Dedifferentiated amniotic fluid mesenchymal stem cell (primary cell): ENCODE measurements at regions not wholly inside any gene's neighbourhood (a gene's known extent, or its start where the extent isn't known, plus 50 kb on each side); places are given as distances from the start of the nearest gene placed in this dataset.

Experiments
- DNase-seq: peaks from one replicate; pipeline ENCODE4 v3.0.0-alpha.2; 2016; ENCODE audit errors: extremely low spot score

DNA sequence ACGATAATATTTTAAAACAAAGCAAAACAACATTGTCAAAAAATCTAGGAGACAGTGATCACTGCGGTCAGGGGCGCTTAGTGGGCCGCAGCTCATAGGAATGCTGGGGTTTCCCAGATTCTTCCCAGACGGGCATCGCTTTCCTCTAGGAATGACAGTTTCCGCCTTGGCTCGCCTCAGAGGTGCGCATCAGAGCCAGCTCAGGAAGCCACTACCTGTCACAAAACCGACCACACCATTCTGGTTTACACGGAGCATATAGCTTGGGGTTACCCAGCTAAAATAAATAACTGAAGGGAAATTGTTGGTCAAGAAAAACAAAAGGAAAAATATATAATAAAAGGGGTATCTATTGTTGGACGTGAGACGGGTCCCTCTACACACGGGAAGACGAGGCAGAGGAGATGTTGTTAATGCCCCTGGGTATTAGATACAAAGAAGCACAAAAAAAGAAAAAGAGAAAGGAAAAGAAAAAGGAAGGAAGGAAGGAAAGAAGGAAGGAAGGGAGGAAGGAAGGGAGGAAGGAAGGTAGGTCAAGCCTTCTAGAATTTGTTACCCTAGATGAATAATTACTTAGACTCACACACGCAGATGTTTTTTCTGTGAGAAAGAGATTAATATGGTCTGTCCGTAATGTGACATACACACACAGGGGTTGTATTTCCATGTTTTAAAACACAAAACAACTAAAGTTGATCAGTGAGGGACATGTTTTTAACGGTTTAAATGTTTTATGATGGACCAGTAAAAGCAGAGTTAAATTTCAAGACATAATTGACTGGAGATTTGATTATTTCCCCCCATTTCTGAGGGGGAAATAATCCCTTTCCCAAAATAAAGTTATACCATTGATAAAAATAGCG lies 292.4 kb upstream of the NFE2L3 start:
- DNase-seq, result no peak

DNA sequence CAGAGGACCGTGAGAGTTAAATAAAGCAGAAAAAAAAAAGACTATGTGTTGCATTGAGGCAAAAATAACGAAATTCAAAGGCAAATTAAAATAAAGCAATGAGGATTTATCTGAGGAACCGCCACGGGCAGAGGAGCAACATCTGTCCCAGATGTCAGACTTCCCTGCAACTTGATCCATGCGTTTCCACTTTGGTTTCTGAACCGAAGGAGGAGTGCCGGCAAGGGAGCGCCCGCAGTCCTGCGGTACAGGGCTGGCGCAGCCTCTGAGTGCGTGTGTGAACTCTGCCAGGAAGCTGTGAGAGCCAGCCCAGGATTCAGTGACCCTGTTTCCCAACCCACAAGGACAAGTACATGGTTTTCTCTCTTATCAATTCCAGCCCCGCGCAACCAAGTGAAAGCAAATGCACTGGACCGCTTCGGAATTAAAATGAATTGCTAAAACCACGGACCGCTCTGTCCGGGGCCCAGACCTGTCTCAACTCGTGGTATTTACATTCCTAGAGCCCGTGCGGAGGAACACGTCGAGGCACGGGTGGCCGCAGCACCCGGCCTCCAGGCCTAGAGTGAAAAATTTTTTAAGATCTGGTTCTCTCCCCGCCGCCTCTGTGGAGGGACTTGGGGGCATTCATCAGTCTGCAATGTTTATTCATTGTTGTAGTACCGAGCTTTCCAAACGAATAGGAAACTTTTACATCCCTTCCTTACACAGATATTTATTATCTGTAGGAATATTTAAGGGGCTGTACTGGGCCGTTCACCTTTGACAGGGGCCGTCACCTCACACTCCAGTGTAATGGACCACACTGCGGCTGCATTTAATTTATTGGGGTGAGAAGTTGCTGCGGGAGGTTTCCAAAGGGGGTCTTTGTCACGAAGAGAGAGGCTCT lies 291.5 kb upstream of the NFE2L3 start:
- DNase-seq, result no peak

DNA sequence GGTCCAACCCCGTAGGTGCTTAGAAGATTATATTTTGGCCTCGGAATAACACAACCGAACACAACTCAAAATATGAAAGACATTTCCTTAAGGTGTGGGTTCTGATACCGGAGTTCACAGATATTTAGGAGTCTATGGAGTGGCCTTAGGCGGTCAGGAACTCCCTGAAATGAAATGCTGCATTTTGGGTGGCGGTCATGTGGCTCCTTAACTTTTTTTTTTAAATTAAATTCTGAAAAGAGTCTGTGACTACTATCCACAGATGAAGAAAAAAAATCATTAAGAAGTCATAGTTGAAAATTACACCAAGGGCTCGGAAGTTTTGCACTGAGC lies 290.9 kb upstream of the NFE2L3 start:
- no peak for DNase-seq

DNA sequence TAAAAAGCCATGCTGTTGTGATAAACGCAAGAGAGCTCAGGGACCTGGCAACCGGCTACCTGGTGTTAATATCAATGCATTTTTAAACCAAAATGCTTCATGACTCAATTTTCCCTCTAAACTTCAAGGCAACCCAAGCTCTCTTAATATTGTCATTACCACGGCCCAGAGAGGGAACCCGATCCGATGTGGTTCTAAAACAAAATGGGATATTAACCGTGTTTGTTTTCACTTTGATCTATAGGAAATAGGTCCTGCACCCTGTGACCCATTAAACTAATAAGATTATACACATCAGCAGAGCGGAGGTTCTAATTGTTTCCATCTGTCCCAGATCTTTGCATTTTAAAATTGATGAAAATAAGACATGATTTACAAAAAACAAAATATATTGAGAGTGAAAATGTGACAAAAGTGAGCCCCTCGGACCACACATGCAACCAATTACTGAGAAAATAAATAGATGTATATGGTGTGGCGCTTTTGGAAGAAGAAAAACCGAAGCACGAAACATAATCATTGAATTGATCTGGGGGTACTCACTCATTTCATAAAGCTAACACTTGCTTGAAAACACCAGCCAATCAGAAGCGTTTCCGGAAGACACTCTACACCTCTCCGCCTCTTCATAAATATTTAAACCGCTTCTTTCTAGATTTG lies 290.3 kb upstream of the NFE2L3 start:
- no peak for DNase-seq

DNA sequence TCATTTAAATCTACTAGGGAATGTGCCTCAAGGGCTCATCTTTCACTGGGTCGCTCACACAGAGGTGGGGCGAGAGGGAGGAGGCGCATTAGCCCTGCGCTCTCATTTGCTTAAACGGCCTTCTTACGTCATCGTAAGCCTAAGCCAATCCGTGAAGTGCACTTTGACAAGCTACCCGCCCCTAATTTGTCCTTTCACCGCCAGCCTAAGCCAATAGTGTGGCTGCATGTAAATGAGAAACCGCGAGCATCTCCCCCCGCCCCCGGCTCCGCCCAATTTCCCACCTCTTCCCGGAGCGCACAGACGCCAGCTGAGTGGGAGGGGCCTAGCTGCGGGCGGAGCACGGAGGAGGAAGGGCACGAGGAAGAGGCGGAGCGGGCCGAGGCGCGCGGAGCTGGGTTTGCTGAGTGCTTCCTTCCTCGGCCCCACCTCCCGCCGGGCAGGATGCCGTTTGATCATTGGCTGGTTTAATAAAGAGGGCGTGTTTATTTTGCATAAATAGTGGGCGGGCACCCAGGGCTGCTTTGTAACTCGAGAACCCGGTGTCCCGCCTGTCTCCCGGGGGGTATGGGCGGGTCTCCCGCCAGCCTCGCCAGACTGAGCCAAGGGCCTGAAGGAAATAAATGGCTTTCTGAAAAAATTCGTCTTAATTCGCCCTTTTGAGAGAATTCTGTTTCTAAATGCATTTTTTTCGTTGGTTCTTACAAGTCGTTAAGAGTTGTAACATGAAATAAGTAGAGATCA lies 289.6 kb upstream of the NFE2L3 start:
- peak; percentile 100 for DNase-seq

DNA sequence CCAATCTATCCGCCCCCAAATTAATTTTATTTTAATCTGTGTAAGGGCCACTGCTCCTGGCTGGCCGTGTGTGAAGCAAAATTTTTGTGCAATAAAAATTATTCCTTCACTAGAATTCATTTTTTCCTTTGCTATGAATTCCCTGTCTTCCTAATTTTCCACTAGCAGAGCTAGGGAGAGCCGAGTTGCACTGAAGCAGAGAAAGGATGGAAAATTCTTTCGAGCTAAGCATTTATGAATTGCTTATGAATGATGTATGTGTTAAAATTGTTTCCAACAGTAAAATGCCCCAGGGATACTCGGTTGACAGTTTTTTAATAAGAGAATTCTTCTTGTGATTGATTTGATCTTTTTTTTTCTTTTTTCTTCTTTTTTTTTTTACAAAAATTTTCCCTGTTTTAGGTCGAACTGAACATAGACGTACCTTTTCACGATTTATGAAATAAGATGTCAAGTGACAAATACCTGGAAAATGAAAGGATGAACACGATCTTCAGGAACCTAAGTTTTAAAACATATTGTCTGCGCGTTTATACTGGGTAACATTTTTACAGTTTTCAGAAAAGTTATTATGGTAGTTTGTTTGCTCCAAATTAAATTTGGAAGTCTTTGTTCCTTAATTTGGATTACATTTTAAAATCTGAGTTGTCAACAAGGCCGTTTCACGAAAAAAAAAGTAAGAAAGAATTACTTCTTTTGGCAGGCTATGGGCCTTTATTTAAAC lies 288.8 kb upstream of the NFE2L3 start:
- DNase-seq, result no peak

DNA sequence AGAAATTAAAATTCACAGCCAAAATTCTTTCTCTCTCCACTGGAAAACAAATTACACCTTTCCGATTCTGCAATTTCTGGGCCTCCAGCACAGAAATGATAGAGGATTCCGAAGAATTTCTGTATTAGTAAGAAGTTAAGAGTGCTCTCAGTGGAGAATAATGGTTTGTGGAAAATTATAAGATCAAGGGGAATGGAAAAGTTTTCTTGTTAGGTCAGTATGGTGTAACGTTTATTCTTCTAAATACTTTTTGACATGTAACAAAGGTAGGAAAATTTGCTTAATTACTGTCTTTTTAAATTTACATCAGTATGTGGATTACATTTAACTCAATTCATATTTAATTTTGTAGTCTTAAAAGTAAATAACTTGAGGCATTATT lies 288.3 kb upstream of the NFE2L3 start:
- DNase-seq, result no peak

DNA sequence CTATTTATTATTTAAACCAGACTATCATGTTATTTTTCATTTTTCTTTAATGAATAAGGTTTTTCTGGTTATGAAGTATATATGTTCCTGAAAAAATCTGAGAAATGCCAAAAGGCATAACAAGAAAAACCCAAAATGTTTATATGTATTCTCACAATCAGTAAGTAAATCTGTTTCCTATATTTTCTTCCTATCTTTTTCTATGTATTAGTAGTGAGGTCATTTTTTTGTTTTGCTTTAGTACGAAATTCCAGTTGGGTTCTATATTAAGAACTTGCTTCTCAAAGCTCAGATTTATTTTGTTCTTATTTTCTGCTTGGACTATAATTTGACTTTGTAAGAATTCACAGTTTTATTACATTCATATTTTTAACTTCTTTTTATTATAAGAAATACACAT lies 287.5 kb upstream of the NFE2L3 start:
- no peak for DNase-seq

DNA sequence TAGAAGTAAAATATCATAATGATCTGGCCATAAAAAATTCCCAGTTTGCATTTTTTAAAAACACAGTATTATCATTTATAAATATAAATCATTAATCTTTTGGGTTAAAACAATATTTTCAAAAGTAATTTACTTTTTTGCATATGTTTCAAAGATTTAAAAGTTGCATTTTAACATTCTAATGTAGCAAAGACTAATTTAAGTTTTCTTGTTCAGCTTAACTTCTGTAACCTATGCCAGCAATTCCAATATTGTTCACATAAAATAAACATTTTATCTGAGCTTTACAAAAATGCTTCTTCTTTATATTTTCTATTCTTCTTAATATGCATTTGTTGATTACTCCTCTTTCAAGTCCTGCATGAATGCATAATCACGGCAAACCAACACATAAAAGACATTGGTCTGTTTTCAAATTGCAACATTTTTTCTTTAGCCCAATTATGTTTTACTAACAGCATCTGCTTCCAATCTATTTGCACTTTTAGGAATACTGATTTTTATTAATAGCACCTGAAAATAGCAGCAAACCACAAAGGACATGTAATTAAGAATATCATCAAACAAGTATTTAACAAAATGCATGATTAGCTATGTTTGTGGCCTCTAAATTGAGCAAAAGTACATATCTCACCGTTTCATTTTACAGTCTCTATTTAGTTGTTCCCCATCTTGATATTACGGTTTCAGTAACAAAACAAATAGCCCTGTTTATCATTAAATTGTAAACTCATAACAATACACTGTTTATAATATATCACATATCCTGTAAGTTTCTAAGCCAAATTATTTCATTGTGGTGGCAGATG lies 286.9 kb upstream of the NFE2L3 start:
- no peak for DNase-seq

DNA sequence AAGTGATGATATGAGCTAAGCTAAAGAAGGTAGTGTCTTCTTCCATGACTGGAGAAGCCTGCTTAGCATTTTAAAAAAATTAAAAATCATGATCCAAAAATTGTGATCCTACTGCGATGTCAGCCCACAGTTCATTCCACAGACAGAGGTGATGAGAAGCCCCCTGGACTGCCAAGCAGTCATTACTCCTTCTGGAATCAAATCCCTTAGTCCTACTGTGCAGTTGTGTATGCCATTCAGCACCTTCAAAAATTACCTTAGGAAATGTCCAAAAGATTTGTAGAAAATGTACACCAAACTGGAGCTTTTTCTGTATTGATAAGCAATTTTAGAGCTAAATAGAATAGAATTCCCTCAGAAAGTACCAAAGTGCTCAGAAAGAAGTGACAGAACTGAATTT lies 283.5 kb upstream of the NFE2L3 start:
- DNase-seq, result no peak

DNA sequence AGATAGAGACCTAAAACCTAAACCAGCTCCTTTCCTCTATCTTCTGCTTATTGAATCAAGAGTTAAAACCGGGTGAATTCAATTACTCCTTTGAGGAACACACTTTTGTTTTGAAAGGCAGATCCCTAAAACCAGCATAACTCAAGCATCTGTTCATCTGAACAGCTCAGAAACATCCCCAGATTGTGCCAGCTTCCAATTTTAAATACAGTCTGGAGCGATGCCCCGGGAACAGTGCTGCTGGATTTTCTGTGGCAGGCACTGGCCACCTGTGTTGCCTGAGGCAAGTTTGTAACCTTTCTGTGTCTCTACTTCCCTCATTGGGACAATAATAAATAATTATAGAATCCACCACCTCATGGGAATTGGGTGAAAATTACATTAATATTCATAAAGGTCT lies 281.4 kb upstream of the NFE2L3 start:
- DNase-seq, result no peak

DNA sequence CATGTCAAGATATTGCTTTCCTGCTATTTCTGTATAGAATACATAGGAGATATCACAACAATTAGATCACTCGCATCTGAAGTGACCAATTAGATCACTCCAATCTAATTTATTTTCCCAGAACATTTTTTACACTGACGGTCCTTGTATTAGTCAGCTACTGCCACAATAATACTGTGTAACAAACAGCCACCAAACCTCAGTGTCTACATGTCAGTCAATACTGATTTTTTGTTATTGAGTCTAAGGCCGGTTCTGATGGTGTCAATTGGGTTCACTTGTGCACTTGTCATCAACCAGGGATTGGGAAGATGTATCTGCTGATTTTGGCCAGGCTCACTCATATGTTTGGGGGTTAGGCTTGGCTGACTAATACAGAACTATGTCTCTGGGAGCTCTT lies 275.9 kb upstream of the NFE2L3 start:
- DNase-seq, result no peak

DNA sequence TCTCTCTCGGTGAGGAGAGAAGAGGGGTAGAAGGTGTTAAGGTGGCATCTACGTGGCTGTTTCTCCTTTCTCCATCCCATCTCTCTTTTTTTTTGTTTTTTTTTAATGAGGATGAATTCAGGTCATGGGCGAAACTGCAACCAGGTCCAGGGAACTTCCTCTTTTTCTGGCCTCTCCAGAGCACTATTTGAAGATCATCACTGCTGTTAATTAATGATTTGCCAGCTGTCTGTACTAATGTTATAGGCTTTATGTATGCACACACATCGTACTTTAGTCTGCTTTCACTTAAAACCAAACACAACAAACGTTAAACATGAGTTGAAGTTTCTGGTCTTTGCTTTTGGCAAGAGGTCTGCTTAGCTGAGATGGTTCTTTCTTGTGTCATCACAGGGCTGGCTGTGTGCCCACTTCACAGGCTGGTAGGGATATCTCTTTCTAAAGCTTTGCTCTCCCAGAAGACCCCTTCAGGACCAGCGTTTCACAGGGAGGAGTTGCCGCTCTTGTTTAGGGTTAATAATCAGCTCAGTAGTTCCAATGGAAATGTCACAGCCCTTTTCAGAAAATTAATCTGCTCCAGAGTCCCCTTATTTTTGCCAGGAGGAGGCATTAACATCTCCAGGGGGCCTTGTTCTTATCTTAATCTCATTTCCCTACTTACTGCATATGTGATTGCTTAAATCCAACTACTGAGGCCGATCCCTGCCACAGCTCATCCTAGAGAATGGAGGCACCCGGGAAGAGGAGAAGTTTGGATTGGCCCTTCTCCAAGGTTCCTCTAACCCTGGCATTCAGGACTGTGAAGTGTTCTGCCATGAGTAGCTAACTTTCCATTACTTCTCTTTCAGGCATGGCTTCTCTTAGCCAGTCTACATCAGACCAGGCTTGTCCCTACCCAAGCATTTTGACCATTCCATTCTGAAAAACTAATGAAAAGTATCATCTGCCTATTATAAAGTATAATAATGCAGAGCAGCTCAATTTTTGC lies 273.9 kb upstream of the NFE2L3 start:
- DNase-seq, result no peak

DNA sequence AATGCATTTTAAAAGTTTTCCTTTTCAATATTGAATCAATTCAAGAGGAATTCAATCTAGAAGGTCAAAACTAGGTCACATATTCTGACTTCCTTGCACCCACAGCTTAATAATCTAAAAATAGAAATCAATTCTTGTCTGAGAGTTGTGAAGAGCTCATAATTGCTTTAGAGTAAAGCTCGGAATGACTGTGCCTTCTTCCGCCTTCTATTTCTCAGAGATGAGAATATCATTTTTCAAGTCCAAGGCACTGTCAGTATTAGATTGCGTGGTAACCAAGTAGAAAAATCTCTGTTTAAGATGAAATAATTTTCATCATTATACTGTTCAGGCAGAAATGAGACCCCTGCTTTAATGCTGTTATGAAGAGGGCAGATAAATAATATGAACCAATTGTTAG lies 272.2 kb upstream of the NFE2L3 start:
- no peak for DNase-seq

DNA sequence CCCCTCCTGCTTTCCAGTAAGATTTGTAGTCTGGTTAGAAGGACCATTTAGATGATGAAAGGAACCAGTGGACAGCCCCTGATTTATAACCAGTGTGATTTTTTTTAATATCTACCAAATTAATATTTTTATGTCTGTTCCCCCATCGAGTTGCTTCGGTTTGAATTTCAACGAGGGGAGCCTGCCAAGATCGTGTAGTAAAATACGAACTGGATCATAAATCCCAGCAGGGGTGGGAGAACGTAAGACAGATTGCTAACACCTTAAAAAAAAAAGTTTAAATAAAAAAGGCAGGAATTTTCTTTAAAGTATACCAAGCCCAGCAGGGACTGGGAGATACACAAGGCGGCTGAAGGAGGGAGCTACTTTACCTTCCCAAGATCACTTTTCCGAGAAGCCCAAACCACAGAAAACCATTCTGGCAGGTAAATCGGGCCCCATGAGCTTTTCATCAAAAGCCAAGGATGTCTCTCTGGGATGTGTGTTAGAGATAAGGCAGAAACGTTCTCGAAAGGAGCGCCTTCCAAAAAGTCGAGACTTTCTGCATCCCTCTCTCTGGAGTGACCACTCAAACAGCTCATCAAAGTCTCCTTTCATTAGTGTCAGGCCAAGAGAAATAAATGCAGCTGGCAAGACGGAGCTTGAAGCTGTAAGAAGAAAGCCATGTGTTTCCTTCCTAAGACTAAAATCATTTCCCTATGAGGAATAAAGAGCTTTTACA lies 270.5 kb upstream of the NFE2L3 start:
- DNase-seq, result no peak

DNA sequence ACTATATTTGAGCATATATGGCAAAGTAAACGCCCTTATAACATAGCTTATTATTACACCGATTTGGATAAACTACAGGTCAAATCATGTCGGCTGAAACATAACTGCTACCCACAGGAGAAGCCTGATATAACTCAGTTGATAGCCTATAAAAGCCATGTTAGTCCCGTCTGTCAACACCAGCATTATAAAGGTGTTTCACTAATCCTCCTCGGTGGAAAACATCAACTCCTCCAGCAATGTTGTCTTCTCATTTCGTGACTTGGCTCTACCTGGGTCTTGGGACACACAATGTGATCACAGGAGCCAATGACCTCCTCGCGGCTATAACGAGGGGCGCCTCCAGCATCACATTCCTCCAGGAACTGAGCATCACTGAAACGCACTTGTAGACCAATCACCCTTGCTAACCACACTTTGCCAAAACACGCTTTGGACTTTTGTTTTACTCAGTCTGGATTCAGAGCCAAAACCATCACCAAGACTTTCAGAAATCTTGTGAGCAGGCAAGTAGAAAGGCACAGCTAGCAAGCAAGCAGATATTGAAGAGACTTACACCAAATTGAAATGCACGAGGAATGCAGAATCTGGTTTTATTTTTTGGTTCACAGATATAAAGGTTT lies 269.7 kb upstream of the NFE2L3 start:
- DNase-seq, result no peak

DNA sequence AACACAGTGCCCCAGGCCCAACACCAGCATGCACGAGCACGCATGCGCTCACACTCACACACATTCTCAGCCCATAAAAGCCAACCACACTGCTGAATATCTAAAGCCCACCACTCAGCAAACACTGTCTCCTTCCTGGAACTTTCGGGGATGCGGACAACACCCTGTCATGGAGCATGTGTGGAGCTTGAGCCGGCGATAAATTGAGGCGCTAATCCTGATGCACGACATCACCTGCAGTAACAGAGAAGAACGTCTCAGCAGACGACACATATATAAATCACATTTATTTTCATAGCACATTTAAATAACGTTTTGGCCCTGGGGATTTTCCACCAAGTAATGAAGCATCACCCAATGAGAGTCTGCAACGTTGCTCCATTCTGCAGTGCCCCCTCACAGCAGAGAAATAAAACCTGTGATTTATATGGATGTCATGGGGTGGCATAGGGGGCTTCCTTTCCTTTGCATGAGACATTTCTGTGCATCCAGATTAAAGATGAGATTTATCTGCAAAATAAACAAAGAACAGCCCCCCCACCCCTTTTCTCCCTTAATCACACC lies 267.7 kb upstream of the NFE2L3 start:
- no peak for DNase-seq
